NCI-H526 (cell line): ENCODE measurements at regions not wholly inside any gene's neighbourhood (a gene's known extent, or its start where the extent isn't known, plus 50 kb on each side); places are given as distances from the start of the nearest gene placed in this dataset.

Experiments used
- DNase-seq, 2 experiments: peaks; one replicate each; lab custom pipeline; 2025; lab: John Stamatoyannopoulos, UW

DNA sequence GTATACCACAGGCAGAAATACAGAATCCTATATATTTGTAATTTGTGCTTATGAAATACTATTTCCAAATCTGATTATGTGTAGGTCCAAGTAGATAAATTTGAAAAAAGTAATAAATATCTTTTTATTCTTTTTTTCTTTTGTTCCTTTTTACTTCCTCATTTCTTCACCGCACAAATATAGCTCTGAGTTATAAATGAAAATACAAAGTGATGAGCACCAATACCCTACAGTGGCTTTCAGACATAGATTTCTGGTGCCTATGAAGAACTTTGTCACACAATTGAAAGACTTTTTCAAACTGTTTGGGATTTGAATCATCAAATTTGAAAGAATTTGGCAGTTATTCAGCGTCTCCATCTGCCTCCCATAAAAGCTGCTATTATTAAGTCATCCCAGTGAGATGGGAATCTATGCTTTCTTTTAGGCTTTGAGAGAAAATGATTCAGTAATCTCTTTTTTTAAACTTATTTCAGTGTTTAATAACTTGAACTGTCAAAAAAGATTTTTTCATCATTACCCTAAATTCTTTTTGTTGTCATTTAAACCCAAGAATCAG is 363.6 kb upstream of the GOLIM4 start:
- no peak for DNase-seq

DNA sequence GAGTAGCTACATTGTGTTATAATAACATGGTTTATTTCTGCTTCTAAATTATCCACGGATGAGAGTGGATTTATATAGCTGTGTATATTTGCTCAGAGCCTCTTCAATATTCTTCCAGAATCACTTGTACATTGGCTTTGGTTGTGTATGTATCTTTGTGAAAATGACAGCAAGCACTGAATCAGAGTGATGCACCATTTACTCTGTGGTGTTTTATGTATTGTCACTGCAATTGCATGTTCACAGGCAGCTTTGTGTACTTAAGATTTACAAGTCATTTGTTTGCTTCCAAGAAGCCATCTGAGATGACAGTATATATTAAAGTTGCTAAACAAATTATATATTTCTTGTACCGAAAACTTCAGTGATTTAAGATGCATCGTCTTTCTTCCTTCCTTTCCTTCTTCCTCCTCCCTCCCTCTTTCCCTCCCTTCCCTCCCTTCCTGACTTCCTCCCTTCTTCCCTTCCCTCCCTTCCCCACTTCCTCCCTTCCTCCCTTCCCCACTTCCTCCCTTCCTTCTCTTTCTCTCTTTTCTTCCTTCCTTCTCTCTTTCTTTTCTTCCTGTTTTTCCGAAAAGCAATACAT is 362.3 kb upstream of the GOLIM4 start:
- peak in 1 of 2 experiments; percentile 29 for DNase-seq

- DNase-seq: no peak
Observed at GRCh38 chr3:168455814-168456213, 360.1 kb upstream of the GOLIM4 start.

DNA sequence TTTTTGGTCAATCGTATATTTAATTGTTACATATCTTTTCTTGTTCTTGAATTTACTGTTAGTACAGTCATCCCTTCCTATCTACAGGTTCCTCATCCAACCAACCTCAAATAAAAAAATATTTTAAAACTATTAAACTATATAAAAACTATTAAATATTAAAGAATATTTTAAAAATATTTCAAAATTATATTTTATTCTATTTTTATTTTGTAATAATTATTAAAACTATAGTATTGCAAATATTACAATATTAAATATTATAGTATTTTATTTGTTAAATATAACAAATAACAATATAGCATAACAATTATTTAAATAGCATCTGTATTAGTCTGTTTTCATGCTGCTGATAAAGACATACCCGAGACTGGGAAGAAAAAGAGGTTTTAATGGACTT is 357.9 kb upstream of the GOLIM4 start:
- DNase-seq: no peak

DNA sequence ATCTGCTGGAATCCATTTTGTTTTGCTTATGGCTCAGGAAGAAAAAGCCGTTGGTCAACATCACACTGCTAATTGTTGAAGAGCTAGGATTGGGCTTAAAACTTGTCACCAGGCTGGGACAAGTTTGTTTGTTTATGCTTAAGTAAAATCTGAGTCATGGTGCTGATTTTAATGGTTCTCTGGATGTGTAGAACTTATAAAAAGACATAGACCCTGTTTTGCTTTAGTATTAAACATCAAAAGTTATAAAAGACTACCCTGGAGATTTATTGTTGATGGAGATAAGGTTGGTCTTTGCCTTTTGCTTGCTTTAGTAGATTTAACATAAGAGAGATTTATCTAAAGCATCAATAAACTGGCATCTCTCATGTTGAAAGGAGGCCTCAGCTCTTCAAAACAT is 348.2 kb upstream of the GOLIM4 start:
- no peak for DNase-seq

DNA sequence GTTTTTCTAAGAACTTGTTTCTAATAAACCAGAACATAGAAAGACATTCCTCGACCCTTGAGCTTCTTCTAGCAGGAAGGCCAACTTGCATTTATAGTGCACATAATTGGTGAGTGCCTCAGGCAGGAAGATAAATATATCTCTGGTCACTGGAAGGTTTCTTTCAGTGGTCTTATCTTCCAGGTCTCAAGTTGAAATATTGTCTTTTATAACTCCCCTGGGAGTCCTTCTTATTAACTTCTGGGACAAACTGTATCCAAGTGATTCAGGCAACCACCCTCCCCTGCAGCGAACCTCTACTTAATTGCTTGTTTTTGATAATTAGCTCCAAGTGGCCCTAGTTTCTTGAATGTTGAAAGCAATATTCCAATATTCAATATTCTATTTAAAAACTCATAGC is 346.8 kb upstream of the GOLIM4 start:
- no peak for DNase-seq

DNA sequence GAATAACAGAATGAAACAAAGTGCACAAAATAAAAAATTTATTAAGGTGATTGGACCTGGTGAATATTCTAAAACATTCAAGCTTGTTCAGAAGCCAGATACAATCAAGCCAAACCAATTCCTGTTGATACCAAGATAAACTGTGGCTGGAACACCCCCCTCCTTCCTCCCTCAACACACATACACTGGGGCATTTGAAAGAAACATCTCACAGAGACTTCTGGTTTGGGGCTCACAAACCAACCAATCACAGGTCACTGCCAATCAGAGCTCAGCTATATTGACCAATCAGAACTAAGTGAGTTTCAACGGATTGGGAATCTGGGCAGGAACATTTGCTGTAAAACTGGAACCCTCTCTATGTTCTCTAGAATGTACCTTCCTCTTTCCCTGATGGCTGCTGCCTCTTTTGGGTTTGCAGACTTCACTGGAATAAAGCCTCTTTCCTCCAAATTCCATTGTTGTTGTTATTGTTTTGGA is 340.6 kb upstream of the GOLIM4 start:
- DNase-seq: no peak

DNA sequence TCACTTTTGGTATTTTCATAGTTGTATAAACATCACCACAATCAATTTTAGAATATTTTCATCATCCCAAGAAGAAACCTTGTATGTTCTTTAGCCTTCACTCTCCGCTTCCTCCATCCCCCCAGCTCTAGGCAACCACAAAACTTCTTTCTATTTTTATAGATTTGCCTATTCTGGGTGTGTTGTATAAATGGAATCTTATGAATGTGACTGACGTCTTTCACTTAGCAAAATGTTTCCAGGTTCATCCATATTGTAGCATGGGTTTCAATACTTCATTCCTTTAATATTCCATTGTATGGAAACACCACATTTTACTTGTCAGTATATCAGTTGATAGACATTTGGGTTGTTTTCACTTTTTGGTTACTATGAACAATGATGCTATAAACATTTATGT is 335.8 kb upstream of the GOLIM4 start:
- DNase-seq: no peak

DNA sequence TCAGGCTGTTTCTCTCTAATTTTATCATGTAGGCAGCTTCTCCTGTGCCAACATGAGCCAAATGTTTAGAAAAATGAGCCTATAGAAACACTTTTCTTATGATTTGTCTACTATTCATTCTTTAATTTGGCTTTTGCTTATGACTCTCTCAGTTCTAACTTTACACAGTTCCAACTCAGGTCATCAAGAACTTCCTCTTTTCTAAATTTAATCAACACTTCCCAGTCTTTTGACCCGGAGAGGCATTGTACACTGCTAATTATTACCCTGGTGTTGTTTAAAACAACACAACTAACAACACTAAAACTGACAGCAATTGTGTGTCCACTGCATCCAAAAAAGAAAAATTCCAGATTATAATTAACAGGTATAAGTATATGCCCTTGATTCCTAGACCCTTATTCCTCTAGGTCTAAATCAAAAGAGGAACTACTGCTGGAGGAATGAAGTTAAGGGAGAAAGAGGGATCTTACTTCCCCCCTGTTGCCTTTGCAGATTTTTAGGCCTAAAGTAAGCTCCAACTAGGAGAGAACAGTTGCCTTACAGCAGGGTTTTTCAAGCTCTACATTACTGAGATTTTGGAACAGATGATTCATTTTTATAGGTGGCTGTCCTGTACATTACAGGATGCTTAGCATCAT is 332.2 kb upstream of the GOLIM4 start:
- no peak for DNase-seq

DNA sequence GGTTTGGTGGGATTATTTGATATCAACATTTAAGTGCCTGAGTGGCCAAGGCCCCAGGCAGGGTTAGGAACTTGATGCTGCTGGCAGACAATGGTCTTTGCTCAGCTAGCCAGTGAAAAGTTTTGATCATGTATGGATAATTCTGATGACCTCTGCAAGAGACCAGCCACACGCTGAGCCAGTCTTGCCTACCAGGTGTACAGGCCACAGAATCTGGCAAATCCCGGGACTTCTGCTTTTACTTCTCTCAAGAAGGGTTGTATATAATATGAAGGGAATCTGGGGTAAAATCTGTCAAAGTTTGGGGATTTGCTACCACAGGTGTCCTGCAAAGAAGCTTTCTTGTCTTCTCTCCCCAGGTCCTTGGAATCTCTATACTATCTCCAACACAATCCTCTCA is 331.4 kb upstream of the GOLIM4 start:
- DNase-seq: no peak

GRCh38 chr3:168425936-168426595 is 330.3 kb upstream of the GOLIM4 start:
- DNase-seq: no peak

DNA sequence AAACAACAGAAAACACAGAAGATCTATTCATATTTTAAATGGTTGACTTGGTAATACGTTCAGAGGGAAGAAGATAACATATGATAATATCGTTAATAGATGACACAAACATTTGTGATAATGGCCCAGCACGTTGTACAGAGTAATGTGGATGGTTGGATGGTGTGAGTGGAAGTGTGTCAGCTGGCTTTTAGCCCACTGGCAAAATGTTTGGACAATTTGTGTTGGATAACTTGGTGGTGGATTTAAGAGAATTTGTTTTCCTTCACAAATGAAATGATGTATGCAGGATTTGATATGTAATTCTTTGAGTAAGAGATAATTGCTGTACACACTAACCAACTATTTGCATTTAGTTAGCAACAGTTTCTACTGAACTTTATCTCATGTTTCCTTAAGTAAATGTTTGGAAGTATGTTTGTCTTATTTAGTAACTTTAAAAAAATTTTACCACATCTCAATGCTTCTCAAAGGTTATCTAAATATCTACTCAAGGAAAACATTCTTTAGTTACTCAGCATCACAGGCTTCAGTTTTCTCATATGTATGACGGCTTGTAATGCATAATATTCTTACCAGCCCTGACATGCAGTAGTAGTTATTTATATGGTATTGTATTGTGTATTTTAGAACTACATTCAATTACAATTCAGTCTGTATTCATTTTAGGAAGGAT is 328.5 kb upstream of the GOLIM4 start:
- DNase-seq: no peak

GRCh38 chr3:168422843-168423242 is 327.1 kb upstream of the GOLIM4 start:
- DNase-seq: no peak

DNA sequence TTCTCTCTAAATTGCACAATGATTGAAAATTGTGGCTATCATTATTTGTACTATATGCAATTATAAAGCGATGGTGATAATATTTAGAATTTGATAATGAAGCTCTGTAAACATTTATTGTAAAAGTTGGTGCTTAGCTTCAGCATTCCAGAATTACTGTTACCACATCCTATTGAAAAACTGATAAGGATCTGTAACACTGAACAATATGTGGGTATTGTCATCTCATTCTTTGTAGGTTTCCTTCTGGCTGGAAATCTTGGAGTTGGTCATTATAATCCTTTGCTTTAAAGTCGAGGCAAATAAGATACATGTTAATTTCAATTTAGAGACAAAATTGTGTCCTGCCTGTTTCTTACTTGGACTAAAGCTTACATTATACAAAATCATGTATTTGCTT is 323.4 kb upstream of the GOLIM4 start:
- no peak for DNase-seq

- no peak for DNase-seq
Observed at GRCh38 chr3:168417016-168417415, 321.3 kb upstream of the GOLIM4 start.

DNA sequence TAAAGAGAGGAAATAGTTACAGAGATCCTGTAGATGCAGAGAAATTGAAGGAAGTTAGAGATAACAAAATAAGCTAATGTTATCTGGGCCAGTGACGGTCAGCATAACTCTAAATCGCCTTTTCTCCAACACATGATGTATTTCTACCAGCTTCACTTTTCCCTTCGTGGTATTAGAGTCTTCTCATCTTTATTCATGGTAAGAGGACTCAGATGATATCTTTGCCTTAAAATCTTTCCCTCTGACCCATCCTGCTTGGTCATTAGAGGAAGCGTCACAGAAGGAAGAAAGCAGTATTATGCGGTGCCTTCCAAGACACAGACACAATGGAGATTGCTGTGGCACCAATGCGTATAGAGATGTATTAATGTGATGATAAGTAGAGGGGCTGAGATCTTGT is 320.7 kb upstream of the GOLIM4 start:
- no peak for DNase-seq

GRCh38 chr3:168414149-168414548 is 318.4 kb upstream of the GOLIM4 start:
- no peak for DNase-seq

DNA sequence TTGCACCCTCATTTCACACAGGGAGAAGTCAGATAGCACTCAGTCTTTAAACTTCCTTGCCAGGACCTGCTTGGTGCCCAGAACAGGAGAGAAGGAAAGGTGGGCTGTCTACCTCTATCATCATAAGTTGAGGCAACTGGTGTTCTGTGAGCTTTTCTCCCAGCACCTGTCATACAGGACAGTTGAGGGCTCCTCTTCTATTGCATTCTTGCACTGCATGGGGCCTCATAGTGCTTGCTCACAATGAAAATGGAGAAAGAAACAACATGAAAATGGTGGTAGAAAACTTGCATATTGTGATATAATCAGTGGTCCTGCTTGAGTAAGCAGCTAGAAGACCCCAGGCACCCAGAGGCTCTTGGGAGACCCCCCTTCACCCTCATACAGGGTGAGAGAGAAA is 311.7 kb upstream of the GOLIM4 start:
- no peak for DNase-seq

DNA sequence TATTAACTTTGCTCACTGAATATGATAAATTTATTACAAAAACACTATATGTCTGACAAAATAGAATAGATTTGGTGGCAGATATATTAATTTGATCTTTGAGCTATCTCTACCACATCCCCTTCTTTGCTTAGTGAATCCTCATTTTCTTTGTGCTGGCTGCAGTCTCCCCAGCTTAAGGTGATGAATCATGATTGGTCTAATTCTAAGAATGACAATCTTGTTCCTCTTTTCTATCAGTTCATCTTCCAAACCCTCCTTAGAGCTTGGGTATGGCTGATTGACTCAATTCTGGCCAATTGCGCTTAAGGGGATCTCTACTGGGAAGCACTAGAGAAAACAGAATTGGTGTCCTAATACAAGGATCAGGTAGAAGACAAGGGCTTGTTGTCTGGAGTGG is 309.6 kb upstream of the GOLIM4 start:
- no peak for DNase-seq

DNA sequence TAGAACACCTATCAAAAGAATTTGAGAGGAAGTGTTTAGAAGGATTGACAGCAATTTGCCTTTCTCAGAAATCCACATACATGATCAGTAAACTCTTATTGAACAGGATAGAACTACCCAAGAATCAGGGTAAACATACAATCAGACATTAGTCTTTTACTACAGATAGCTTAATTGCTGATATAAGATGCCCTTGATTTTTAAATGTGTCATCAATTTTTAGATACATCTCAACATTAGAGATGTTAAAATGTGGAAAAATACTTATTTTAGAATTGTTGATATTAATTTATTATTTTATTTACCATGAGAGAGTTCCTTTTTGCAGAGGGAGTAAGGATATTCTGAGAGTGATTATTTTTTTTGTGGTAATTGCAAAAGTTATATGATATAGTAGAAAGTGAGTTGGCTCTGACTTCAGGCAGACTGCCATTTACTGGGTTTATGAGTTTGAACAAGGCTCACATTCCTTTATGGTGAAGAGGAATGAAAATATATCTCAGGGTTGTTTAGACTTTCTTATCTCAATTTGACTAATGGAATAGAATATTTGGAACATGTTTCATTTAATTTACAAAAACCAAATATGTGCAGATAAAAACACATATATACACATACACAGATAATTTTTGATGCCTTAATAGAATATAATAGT is 302.8 kb upstream of the GOLIM4 start:
- DNase-seq: no peak

DNA sequence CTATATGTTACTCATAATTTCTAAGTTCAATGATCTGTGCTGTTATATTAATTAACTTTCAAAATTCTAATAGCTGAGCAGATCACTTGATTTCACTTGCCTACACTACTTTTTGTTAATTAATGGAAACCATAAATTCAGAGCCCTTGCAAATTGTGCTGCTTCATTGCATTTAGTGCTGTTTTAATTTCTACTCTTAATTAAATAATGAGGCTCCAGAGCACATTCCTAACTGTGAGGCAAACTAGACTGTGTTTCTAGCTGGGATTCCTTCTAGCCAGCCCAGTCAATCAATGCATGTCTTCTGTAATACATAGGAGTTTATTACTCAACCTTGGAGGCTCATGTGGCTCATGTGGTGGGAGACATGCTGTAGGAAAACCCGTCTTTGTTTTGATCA is 301.1 kb upstream of the GOLIM4 start:
- no peak for DNase-seq

DNA sequence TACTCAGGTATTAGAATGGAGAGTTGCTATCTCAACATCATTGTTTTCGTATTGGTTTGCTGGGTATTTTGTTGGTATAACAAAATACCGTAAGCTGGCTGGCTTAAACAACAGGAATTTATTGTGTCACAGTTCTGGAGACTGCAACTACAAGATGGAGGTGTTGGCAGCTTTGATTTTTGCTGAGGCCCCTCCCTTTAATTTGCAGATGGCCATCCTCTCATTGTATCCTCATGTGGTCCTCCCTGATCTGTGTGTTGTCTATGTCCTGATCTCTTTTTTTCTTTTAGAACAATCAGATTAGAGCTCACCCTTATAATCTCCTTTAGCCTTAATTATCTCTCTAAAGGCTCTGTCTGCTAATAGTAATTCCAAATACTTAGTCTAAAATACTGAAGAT is 299.8 kb upstream of the GOLIM4 start:
- DNase-seq: no peak
